ENCODE measurements at regions not wholly inside any gene's neighbourhood (a gene's known extent, or its start where the extent isn't known, plus 50 kb on each side); places are given as distances from the start of the nearest gene placed in this dataset.
"Not testable (repeated sequence)": the region's sequence is repeated elsewhere in the genome, so short reads cannot be mapped to it uniquely, and the experiment has no call there.

DNA sequence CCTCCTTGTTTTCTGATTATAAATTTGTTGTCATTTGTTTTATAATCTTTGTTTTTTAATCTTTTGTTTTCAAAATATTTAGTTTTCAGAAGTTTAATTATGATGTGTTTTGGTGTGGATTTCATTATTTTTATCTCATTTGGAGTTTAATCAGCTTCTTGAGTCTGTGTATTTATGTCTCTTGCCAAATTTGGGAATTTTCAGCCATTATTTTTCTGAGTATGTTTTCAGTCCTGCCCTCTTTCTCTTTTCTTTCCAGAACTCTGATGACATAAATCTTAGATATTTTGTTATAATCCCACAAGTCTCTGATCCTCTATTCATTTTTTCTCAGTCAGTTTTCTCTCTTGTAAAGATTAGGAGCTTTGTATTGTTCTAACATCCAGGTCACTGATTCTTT lies 89.8 kb downstream of the RHOU start:
- FAIRE-seq = no peak

DNA sequence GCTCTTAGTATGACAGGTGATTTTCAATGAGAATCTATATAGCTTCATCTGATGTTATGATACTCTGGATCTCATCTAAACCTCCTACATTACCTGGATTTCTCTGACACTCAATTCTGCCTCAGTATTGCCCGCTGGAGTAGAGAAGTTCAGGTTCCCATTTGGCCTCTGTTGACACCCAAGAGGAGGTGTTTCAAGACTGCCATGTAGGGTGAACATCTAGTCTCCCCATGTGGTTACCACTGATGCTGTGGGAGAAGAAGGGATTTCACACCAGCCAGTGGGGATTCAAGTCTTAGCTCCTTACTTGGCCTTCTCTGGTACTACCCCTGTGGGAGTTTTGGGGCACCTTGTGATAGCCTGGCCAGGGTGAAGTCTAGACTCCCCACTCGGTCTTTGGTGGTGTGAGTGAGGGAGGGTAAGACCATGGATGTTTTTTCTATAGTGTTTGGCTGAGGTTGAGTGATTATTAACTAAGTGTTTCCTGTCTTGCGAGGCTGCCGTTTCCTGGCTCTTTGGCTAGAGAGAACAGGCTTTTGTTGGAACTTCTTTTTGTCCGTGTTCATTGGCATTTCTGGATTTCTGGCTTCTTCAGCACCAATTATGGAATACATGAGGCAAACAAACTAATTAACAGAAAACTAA lies 90.7 kb downstream of the RHOU start:
- no peak for FAIRE-seq

GRCh38 chr1:228827019-228827418 lies 91.7 kb downstream of the RHOU start:
- FAIRE-seq = no peak

DNA sequence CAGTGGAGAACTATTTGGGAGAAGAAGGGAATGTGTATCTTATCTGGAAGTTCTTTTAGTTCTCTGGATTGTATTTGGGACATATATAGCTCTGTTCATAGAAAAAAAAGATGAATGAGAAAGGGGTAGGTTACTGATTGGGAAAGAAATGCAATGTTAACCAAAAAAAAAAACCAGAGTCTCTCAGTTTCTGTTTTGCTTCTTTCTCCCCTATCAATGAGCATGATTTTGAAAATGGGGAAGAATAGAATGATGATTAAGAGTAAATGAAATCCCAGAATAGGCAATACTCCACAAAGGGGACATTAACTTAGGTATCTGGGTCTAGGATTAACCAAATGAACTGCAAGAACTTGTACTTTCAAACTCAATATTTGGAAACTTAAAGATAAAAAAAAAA lies 92.9 kb downstream of the RHOU start:
- no peak for FAIRE-seq

DNA sequence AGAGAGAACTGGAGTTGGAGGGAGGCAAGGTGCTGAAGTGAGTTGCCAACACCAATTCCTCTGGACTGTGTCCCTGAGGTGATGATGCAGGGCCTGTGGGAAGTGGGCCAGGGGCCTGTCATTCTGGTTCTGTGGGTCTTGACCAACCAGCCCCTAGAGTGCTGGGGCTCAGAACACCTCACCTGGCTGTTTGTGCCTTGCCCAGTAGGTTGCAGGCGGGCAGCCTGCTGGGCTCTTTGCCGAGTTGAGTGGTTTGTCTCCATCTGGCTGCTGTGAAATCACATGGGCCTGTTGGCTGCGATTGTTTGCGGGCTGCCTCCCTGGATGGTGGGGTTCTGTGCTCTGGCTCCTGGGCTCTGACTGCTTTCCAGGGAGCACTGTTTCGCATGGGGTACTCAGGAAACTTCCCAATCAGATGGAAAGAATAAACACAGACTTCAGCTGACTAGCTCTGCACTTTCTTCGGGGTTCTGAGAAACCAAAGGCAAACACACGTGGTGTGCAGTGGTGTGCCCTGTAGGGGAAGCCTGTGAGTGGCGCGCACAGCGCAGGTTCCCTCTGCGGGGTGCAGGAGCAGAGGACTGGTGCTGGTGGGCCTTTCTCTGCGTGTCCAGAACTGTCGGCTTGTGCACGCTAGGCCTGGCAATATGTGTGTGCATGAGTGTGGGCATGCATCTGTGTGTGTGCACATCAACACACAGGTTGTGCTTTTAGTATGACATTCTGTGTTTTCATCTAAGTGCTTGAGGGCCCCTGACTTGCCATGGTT lies 95.1 kb downstream of the RHOU start:
- no peak for FAIRE-seq

- FAIRE-seq = no peak
Measured at GRCh38 chr1:228830954-228831481, 95.7 kb downstream of the RHOU start.

DNA sequence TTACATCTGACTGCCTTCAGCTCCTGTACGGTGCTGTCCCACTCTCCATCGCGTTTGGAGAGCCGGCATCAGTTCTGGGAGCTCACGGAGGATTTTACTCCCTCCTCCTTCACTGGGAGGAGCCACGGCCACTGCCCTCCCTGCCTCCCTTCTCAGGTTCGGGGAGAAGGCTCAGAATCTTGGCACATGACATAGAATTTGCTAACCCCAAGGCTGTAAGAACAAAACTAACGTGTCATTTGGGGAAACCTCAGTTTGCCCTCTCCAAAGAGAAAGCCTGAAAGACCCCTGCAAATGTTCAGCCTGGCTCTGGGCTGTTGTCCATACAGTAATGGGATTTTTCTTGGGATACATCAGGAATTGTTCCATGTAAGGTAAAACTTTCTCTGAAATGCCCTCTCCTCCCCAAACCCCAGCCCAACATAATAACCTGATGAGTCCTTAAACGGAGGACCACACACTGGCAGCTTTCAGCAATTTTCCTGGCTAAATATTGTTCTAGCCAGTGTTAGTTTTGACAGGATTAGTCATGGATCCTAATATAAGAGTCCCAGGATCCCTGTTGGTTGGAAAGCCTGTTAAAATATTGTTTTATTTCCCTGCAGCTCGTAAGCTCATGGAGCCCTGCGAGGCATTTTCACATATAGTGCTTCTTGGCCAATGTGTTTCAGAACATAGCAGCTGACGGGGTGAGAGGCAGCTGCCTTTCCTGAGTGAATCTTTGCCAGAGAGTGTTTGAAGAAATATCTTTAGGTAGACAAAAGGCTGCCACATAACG lies 98.8 kb downstream of the RHOU start:
- no peak for FAIRE-seq

GRCh38 chr1:228835456-228835855 lies 100.2 kb downstream of the RHOU start:
- FAIRE-seq = no peak

DNA sequence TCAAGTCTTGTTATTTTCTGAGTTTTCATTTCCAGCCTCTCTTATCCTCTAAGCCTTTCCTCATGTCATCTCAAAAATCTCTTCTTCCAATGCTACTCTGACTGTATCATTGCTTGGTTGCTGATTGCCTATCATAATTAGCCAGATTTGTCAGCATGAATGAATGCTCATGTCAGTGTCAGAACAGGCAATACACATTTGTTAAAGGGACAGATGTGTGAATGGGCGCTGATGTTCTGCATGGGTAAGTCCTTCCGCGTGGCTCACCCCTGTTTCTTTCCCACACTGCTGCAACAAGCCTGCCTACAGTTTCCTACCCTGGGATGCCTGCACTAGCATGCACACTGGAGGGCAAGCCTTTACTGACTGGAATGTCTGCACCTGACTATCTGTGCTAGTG lies 100.6 kb downstream of the RHOU start:
- FAIRE-seq = no peak

GRCh38 chr1:228836427-228836826 lies 101.1 kb downstream of the RHOU start:
- FAIRE-seq = no peak

DNA sequence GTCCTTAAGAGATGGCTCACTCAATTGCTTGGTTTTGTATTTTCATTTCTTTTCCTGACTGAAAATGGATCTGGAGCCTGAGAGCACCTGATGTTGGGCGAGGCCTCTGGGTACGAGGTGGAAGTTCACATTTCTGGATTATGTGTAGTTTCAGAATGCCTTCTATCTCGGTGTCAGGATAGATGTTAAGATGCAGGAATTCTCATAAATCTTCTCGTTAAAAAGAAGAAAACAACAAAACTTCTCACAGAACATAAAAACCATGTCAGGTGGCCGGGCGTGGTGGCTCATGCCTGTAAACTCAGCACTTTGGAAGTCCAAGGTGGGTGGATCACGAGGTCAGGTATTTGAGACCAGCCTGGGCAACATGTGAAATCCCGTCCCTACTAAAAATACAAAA lies 101.8 kb downstream of the RHOU start:
- FAIRE-seq = no peak

DNA sequence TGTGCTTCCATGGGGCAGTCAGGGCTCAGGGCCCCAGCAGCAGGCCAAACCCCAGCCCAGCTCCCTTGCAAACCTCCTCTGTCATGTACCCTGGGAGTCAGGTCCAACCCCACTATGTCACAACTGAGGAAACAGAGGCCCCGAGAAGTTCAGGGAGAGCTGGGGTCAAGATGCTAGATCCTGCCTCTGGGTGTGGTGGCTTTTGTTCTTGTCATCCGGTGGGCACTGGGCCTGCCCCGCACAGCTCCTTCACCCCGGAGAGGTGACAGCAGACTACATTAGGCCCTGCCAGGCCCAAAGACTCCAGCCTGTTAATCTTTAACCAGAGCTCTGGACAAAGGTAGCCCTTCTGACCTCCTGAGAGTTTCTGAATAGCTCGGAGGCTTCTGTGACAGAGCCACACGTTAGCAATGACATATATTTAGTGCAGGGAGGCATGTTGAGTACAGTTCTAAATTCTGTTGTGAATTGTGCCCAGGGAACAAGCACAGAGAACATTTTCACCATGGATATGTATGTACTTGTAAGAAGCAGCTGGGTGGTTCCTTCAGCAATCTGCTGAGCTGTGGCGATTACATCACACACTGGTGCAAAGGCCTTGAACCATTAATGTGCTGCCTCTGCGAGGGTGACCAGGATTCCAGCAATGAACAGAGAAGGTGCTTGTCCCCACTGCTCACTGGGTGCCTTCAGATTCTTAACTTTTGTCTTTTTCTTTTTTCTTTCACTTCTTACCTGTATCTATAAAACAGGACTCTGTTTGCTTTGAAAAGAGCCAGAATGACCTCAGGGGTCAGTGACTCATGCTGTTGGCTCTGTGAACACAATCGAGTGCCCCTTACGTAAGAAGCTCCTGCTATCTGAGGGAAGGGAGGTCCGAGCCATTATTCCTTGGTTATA lies 102.8 kb downstream of the RHOU start:
- FAIRE-seq = no peak

- no peak for FAIRE-seq
Measured at GRCh38 chr1:228838717-228839500, 103.6 kb downstream of the RHOU start.

- FAIRE-seq = no peak
Measured at GRCh38 chr1:228839656-228840055, 104.4 kb downstream of the RHOU start.

GRCh38 chr1:228841632-228842031 lies 106.4 kb downstream of the RHOU start:
- no peak for FAIRE-seq

DNA sequence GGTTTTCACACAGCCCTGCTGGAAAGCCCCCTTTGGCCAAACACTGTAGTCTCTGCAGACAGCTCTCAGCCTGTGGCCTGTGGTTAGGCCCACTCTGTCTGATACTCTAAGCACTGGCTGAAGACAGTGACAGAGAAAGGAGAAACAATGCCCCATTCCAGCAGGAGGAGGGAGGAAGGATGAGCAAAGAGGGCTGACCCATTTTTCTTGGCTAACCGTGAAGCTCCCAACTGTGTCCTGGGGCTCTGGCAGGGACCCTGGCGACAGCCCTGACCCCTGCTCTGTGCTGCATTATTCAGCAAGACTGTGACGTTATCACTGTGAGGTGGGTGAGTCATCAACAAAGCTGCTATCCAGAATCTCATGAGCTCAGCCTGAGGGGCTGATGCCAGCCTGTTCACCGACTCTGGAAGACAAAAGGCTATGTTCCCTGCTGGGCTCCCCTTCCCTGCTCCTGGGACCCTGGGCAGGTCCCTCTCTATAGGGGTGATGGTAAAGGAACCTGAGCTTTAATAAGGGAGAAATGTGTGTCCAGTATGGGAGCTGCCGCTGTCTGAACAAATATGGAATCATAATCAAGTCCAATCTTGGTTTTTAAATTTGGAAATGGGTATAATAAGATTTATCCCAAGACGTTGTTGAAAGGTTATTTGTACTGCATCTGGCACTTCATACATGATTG lies 107.0 kb downstream of the RHOU start:
- FAIRE-seq = no peak

- no peak for FAIRE-seq
Measured at GRCh38 chr1:228845101-228845500, 109.8 kb downstream of the RHOU start.

- FAIRE-seq = peak; percentile 100
Measured at GRCh38 chr1:228846952-228847351, 111.7 kb downstream of the RHOU start.

- not testable (repeated sequence) for FAIRE-seq
Measured at GRCh38 chr1:228847451-228847850, 112.2 kb downstream of the RHOU start.

GRCh38 chr1:228848406-228848805 lies 113.1 kb downstream of the RHOU start:
- no peak for FAIRE-seq

GRCh38 chr1:228849011-228849541 lies 113.8 kb downstream of the RHOU start:
- FAIRE-seq = no peak
